GF-D8 (cell line): ENCODE measurements at regions not wholly inside any gene's neighbourhood (a gene's known extent, or its start where the extent isn't known, plus 50 kb on each side); places are given as distances from the start of the nearest gene placed in this dataset.
"Not testable (repeated sequence)": the region's sequence is repeated elsewhere in the genome, so short reads cannot be mapped to it uniquely, and the experiment has no call there.

ENCODE experiments used
- DNase-seq: peaks from one replicate; lab custom pipeline; 2025; lab: John Stamatoyannopoulos, UW

GRCh38 chr4:181821039-181822004 is 421.9 kb upstream of the TENM3 start:
- DNase-seq, result no peak

- DNase-seq, result no peak
Measured at GRCh38 chr4:181822005-181822375, 421.2 kb upstream of the TENM3 start.

GRCh38 chr4:181823183-181823582 is 420.0 kb upstream of the TENM3 start:
- no peak for DNase-seq

GRCh38 chr4:181823645-181824044 is 419.6 kb upstream of the TENM3 start:
- DNase-seq, result no peak

- no peak for DNase-seq
Measured at GRCh38 chr4:181825564-181825963, 417.6 kb upstream of the TENM3 start.

GRCh38 chr4:181827246-181827645 is 416.0 kb upstream of the TENM3 start:
- DNase-seq, result no peak

GRCh38 chr4:181830404-181831035 is 412.7 kb upstream of the TENM3 start:
- DNase-seq, result no peak

- no peak for DNase-seq
Measured at GRCh38 chr4:181834071-181834470, 409.1 kb upstream of the TENM3 start.

- no peak for DNase-seq
Measured at GRCh38 chr4:181835348-181835747, 407.9 kb upstream of the TENM3 start.

GRCh38 chr4:181838253-181838652 is 404.9 kb upstream of the TENM3 start:
- no peak for DNase-seq

GRCh38 chr4:181843797-181844196 is 399.4 kb upstream of the TENM3 start:
- DNase-seq, result not testable (repeated sequence)

- DNase-seq, result no peak
Measured at GRCh38 chr4:181845617-181846016, 397.6 kb upstream of the TENM3 start.

- DNase-seq, result no peak
Measured at GRCh38 chr4:181846934-181847333, 396.3 kb upstream of the TENM3 start.

- no peak for DNase-seq
Measured at GRCh38 chr4:181848357-181848756, 394.8 kb upstream of the TENM3 start.

GRCh38 chr4:181849472-181849871 is 393.7 kb upstream of the TENM3 start:
- DNase-seq, result no peak

- DNase-seq, result no peak
Measured at GRCh38 chr4:181853881-181854511, 389.2 kb upstream of the TENM3 start.

GRCh38 chr4:181855307-181855706 is 387.9 kb upstream of the TENM3 start:
- DNase-seq, result no peak

GRCh38 chr4:181857471-181857870 is 385.7 kb upstream of the TENM3 start:
- not testable (repeated sequence) for DNase-seq

- DNase-seq, result no peak
Measured at GRCh38 chr4:181858741-181859140, 384.5 kb upstream of the TENM3 start.

- no peak for DNase-seq
Measured at GRCh38 chr4:181859439-181859838, 383.8 kb upstream of the TENM3 start.

- no peak for DNase-seq
Measured at GRCh38 chr4:181860157-181860556, 383.0 kb upstream of the TENM3 start.

- no peak for DNase-seq
Measured at GRCh38 chr4:181860668-181861067, 382.5 kb upstream of the TENM3 start.

- DNase-seq, result no peak
Measured at GRCh38 chr4:181863856-181864255, 379.3 kb upstream of the TENM3 start.
